ENCODE measurements at regions not wholly inside any gene's neighbourhood (a gene's known extent, or its start where the extent isn't known, plus 50 kb on each side); places are given as distances from the start of the nearest gene placed in this dataset.
"Not testable (repeated sequence)": the region's sequence is repeated elsewhere in the genome, so short reads cannot be mapped to it uniquely, and the experiment has no call there.

DNA sequence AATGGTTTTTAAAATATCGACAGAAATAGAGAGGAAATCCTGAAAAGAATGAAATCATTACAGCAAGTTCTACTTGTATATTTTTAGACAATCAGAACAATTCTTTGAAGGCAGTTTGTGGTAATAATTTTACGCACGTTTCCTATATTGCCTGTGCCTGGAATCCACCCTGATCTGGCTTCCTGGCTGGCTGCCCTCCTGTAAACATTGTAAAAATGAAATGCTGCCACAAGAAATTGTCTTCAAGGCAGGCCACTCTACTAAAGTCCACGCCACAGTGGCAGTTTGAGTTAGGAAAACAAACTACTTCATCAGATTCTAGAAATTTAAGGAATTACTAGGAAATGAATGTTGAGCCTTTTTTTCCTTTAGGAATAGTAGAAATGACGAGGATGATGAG lies 454.5 kb upstream of the NR5A2 start:
- no peak for DNase-seq

DNA sequence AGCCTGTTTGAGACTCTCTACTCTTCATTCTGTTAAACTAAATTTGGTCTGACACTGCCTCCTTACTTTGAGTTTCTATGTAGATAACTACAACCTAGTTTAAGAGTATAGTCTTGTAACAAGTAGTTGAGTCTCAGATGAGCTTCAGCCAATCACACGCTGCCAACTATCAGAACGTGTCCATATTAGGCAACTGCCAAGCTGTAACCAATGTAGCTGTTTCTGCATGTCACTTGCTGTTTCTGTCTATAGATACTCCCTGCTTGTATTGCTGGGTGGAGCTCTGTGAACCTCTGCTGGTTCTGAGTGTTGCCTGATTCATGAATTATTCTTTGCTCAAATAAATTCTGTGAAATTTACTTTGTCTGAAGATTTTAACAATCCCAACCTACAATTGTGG lies 452.6 kb upstream of the NR5A2 start:
- no peak for DNase-seq

DNA sequence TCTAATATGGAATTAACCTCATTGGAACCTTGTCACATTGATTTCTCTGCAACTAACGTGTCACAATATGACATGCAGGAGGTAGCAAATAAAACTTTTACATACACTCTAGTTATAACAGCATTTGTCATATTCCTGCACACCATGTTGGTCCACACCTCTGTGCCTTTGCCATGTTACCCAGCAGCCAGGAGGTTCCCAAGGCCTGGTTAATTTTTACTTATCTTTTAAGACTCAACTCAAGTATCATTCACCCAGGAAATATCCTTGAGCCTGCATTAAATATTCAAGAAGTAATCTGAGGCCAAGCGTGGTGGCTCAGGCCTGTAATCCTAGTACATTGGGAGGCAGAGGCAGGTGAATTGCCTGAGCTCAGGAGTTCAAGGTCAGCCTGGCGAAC lies 447.2 kb upstream of the NR5A2 start:
- no peak for DNase-seq

DNA sequence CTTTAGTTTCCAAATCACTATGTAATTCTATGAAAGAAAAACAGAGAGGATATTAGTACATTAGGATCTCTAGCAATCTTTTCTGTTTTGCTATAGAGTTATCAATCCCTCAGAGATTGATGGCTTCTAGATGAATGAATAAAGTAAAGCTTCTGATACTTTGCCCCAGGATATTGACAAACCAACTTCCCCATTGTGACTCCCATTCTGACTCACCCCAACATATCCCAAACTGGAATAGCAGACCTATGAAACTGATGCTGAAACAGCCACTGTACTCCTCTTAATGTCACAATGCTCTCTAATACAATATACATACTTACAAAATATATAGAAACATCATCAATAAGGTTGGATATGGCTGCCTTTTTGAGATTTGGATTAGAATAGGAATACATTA lies 442.1 kb upstream of the NR5A2 start:
- no peak for DNase-seq

DNA sequence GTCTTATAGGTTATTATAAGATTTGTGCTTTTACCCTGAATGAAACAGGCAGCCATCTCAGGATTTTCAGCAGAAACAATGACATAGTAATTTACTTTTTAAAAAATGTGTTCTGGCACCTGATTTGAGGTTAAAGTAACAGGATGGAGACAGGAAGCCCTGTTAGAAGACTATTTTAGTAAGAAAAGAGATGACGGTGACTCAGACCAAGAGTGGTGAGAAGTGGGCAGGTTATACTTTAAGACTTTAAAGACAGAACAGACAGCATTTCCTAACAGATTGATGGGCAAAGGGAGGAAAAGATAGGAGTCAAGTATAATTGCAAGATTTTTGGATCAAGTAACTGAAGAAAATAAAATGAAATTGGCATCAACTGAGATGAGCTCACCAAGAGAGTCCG lies 436.8 kb upstream of the NR5A2 start:
- no peak for DNase-seq

DNA sequence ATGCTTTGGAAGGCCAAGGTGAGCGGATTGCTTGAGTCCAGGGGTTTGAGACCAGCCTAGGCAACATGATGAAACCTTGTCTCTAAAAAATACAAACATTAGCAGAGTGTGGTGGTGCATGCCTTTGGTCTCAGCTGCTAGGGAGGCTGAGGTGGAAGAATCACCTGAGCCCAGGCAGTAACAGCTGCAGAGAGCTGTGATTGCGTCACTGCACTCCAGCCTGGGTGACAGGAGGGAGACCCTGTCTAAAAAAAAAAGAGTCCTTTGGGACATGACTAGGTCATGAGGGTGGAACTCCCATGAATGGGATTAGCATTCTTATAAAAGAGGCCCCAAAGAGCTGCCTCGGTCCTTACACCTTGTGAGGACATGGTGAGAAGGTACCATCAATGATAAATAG lies 436.0 kb upstream of the NR5A2 start:
- no peak for DNase-seq

DNA sequence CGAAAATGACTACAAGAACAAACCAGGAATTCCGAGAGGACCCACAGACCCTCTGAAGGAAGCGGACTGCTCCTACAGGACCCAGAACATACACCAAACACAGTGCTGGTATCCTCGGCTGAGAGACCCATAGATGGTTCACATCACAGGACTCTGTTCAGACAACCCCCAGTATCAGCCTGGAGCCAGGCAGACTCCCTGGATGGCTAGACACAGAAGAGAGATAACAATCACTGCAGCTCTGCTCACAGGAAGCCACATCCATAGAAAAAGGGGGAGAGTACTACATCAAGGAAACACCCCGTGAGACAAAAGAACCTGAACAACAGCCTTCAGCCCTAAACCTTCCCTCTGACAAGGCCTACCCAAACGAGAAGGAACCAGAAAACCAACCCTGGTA lies 434.0 kb upstream of the NR5A2 start:
- no peak for DNase-seq

DNA sequence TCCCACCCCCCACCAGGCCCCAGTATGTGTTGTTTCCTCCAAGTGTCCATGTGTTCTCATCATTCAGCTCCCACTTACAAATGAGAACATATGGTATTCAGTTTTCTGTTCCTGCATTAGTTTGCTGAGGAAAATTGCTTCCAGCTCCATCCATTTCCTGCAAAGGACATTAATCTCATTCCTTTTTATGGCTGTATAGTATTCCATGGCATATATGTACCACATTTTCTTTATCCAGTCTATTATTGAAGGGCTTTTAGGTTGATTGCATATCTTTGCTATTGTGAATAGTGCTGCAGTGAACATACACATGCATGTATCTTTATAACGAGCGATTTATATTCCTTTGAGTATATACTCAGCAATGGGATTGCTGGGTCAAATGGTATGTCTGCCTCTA lies 431.1 kb upstream of the NR5A2 start:
- not testable (repeated sequence) for DNase-seq

DNA sequence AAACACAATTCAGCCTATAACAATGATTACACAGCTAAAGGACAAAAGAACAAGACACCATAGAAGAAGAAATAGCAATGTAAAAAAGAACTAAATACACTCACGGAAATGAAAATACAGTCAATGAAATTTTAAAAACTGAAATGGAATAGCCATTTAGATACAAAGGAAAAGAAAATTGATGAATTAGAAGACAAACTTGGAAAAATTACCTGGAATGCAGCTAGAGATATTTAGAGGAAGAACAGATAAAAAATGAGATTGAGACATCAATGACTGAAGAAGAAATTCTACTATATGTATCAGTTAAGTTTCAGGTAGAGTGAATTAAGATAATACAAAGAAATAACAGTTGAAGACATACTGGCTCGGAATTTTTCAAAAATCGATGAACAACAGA lies 430.4 kb upstream of the NR5A2 start:
- no peak for DNase-seq

DNA sequence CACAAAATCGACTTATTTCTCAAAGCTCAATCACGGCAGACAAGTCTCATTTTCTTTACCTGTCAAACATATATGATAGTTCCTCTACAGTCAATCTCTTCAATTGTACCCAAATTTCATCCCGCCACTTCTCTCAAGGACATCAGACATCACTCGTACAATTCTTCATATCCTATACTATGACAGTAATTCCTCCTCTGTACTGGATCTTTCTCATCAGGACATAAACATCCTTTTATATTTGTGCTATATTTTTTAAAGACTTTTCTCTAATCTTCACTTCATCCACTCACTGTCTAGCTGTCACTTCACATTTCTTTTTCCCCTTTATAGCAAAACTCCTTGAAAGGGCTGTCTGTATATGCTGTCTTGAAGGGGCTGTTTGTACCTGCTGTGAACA lies 419.1 kb upstream of the NR5A2 start:
- DNase-seq: no peak

DNA sequence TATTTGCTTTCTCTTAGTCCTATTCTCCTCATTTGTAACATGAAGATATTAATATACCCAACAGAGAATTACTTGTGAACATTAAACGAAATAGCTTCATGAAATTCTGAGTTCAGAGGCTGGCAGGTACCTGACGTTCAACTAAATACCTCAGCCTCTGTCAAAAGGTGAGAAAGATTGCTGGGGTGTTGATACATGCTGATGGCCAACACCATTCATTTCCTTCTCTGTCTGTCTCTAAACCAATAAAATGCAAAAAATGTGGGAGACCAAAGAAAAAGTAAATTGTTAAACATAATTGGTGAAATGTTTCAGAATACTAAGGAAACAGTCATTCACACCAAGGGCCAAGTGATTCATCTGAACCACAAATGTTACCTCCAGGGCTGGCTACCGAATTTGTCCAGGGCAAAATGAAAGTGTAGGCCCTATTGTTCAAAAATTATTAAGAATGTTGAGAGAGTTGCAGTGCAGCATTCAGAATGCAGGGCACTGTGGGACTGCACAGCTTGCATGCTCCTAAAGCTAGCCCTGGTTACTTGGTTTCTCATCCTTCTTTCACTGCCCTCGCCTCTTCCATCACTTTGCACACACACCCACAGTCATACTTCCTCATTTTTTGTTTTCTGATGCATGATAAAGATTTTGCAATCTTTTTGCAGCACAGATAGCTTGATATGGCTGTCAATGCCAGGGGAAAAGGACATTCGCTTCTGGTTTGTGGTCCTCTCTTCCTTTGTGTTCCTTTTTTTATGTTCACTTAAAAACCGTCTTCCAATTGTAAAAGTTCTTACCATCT lies 414.3 kb upstream of the NR5A2 start:
- DNase-seq: no peak

DNA sequence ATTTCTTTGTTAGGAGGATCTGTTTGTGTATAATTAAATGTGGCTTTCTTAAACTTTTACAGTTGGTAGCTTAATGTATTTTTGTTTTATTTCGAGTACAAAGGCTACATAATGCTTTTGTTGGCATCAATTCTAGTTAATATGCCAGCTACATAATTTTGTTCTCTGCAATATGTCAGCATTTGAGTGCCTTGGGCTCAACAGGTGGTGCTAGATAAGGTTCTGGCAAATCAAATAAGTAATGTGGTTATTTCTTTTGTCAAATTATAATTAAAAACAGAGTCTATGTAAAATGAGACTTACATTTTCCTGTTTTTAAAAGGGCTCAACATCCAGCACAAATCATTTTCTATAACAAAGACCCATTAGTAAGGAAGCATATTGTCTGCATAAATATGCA lies 410.6 kb upstream of the NR5A2 start:
- no peak for DNase-seq

DNA sequence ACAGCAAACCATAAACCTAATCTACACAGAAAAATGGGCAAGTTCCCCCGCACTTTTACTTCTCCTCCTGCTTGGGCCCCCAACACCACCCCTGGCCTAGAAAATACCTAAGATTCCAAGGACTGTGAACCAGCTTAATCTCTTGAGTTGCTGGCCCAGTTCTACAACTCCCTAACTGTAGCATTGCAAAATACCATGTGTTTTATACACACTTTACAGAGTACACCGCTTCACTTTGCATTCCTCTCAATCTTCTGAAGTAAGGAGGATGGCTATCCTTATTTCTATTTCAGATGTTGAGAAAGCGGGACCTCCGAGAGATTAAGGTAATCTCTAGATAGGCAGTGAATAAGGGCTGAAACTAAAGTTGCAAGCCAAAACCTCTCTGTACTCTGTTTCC lies 408.3 kb upstream of the NR5A2 start:
- DNase-seq: no peak

DNA sequence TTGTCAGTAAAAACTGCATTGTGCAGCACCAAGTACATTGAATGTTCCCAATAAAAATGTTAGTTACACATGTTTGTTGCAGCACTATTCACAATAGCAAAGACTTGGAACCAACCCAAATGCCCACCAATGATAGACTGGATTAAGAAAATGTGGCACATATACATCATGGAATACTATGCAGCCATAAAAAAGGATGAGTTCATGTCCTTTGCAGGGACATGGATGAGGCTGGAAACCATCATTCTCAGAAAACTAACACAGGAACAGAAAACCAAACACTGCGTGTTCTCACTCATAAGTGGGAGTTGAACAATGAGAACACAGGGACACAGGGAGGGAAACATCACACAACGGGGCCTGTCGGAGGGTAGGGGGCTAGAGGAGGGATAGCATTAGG lies 401.3 kb upstream of the NR5A2 start:
- DNase-seq: not testable (repeated sequence)

DNA sequence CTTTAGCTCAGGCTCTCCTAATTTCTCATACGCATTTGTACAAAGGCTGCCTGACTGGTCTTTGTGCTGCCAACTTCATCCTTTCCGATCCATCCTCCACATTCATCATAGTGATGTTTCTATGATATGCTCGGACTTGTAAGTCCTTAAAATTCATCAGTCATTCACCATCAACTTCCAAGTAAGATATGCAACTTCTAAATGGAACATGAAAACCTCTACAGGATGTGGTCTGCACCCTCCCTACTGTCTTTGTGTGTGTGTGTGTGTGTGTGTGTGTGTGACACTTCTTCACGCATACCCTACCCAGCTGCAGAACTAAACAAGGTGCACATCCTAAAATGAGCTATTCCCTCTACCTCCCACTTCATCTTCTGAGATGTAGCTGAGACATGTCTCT lies 397.9 kb upstream of the NR5A2 start:
- no peak for DNase-seq

DNA sequence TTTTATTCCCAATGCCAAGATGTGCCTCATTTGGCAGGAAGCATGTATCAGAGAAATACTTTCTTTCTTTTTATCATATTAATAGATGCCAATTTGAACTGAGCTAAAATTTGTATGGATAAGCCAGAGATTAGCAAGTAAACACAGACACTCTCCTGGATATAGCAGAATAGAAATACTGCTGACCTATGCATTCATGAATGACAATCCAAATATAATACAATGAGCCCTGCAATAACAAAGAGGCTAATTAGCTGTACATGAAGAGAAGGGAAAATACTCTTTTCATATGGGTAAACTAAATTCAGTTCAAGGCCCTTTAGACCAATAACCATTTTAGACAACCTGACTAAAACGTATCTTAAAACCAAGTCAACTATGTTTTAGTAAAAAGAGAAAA lies 388.1 kb upstream of the NR5A2 start:
- no peak for DNase-seq

DNA sequence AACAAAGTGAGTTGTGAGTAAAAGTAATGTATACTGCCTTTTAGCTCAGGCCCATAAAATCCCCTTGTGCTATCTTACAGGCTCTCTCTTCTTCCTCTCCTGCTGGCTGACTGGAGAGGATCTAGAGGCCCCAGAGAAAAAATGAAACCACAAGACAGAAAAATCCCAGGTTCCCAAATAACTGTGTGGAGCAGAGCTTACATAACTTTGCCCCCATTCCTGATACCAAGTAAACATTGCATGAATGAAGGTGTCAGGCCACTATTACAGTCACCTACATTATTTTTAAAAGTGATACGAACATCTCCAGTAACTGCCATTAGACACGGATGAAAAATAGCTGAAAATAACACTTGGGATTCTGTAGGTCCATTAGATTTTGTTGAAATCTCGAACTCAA lies 386.0 kb upstream of the NR5A2 start:
- no peak for DNase-seq

DNA sequence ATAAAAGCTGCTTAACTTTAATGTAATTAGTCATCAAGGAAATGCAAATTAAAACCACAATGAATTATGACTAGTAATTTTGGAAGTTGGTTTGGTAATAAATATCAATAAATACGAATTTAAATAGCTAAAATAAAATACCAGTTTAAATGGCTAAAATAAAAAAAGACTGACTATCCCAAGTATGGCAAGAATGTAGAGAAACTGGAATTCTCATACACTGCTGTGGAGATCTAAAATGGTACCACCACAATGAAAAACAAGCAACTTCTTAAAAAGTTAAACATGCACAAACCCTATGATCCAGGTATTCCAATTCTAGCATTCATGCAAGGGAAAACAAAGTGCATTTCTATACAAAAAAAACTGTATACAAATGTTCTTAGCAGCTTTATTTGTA lies 382.6 kb upstream of the NR5A2 start:
- DNase-seq: no peak

DNA sequence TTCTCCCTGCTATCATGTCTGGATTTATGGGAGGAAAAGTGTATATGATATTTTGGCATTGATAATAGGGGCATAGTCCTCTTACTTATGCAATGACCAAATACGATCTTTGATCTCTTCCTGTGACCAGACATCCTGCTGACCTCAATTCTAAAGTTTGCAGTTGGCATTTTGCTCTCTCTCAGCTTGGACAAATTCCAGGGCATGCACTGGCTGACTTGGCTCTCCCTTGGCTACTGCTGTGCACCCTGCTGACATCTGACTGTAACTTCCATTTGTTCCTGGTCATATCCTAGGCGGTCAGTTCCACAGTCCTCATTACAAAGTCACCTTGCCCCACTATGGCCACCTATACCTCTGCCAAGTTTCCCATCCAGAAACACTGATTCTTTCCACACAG lies 380.7 kb upstream of the NR5A2 start:
- DNase-seq: no peak

DNA sequence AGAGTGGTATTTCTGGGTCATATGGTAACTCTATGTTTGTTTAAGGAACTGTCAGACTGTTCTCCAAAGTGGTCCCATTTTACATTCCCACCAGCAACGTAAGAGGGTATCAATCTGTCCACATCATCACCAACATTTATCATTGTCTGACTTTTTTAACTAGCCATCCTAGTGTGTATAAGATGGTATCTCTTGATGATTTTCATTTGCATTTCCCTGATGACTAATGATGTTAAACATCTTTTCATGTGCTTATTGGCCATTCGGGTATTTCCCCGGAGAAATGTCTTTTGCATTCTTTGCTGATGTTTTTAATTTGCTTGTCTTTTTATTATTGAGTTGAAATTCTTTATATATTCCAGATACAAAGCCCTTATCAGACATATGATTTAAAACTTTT lies 370.1 kb upstream of the NR5A2 start:
- DNase-seq: no peak

DNA sequence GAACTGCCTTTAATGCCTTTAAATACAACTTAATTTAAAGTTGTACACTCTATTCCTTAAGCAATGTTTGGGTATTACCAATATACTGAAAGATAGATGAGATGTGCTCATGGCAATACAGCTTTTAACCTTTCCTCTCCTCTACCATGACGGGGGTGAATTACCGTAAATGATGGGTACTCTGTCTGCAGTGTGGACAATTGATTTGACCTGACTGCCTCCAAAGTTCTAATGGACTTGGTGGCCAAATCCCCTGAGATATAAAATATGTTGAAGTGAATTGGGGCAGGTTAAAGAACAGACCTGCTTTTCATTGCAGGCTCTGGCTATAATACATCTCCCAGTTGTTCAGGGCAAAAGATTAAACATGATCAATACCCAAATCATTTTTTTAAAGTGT lies 367.4 kb upstream of the NR5A2 start:
- no peak for DNase-seq

DNA sequence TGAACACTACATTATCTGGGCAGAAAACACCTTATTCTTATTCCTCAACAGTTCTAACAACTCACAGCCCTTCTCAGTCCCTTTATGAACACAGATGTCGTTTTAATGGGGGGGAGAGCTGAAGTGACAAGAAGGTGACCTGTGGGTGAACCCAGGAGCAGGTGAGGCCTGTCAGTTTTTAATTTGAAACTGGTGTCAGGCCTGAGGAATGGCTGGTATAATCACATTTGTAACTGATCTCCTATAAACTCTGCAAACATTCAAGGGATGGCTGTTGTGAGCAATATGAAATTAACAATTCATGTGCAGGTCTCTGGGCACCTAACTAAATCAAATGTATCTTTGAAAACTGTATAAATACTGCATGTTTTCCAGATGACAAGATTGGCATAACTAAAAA lies 362.1 kb upstream of the NR5A2 start:
- DNase-seq: no peak

DNA sequence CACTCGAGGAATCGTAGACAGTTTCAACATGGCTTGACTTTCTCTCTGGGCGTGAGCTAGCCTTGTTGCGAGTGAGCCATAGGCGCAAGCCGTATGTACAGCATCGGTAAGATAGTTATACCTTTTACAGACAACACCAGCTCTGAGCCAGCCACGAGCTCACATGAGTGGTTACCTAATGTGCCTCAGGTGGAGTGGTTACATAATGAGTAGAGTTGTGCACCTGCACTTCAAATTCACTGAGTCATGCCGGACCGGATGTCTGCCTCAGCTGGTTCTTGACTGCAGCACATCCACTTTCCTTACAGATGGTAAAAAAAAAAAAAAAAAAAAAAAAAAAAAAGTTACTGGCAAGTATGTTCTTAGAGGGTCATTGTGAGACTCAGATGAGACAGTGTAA lies 360.4 kb upstream of the NR5A2 start:
- no peak for DNase-seq

DNA sequence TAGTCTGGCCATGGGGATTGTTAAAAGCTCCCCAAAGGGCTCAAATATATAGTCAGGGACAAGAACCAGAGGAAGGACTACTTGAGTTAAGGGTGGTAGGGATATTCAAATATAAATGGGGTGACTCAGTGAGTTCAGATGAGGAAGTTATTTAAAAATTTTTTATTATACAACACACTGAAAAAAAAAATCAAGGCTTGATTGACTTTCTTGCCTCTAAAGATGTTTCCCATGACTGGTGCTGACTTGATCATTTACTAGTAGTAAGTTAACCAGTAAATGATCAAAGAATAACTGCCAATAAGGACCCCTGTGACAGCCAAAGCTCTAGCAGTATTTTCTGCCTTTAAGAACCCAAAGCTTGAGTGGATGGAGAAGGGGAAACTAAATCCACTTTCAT lies 357.6 kb upstream of the NR5A2 start:
- DNase-seq: no peak

DNA sequence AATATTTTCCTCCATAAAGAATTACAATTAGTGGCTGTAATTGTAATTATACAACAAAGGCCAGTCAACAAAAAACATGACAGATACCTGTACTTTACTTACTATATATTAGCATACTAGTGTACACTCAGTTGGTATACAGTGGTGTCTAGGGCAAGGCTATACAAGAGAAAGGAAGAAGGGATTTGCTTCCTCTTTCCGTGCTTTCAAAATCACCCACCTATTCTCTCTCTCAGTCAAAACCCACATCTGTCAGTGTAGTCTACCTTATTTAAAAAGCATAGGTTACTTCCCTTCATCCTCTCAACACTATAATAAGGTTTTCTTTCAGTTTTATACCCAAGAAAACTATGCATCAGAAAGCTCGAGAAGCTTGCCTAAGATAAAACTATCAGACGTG lies 355.8 kb upstream of the NR5A2 start:
- DNase-seq: no peak

DNA sequence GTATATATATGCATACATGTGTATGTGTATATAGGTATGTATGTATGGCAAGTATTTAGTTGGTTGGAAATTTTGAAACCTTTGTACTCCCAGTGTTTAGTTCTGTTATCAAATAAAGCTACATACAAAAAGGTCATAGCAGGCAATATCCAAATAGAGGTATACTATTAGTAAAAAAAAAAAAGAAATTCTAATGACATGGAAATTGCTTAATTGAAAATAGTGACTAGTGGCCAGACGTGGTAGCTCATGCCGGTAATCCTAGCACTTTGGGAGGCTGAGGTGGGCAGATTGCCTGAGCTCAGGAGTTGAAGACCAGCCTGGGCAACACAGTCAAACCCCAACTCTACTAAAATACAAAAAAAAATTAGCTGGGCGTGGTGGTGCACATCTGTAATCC lies 351.6 kb upstream of the NR5A2 start:
- DNase-seq: no peak

Measured in CD4-positive, alpha-beta T cell treated with Interleukin-10 for 1 hour (primary cell).